ENCODE measurements at regions not wholly inside any gene's neighbourhood (a gene's known extent, or its start where the extent isn't known, plus 50 kb on each side); places are given as distances from the start of the nearest gene placed in this dataset.

GRCh38 chr10:113298616-113299015, 254.2 kb upstream of the HABP2 start:
- H3K36me3 ChIP-seq (replicated peaks in 1 of 2; ENCODE audit: control insufficient read depth in 1 of 2, insufficient read depth in 2 of 2, low read length in 1 of 2) = no peaks in the 10 kb centered on the region
- no peak overlapping the region for H2AFZ ChIP-seq (ENCODE audit: low read depth)
- no peak for DNase-seq
- no peak overlapping the region for H3K9ac ChIP-seq
- H3K9me3 ChIP-seq = no peaks in the 10 kb centered on the region
- POLR2A ChIA-PET = no interaction called here
- no peak overlapping the region for H3K4me3 ChIP-seq (ENCODE audit: low read depth in 2 of 2, low read length in 1 of 2)
- H3K9me2 ChIP-seq = no peaks in the 10 kb centered on the region
- 95% methylated on average over 6 of the region's 6 CpGs for WGBS (ENCODE audit: low lambda C conversion rate)
- H3K4me2 ChIP-seq = no peak overlapping the region
- TF ChIP-seq USF2 (IDR thresholded peaks at IDR 0.05; ENCODE audit: borderline replicate concordance, low read depth, low read length) (no peak), EP300 (IDR thresholded peaks at IDR 0.05; ENCODE audit: borderline replicate concordance in 1 of 2, low read depth in 1 of 2, low read length in 1 of 2) (no peak), IRF3 (IDR thresholded peaks at IDR 0.05; ENCODE audit: low read depth, low read length) (no peak), RCOR1 (IDR thresholded peaks at IDR 0.05; ENCODE audit: low read length) (no peak), RAD21 (IDR thresholded peaks at IDR 0.05; ENCODE audit: low read length) (no peak), SMC3 (IDR thresholded peaks at IDR 0.05; ENCODE audit: low read depth, low read length) (no peak), YY1 (IDR thresholded peaks at IDR 0.05; ENCODE audit: low read depth) (no peak), USF1 (IDR thresholded peaks at IDR 0.05; ENCODE audit: borderline replicate concordance, low read depth) (no peak), MEF2A (IDR thresholded peaks at IDR 0.05; ENCODE audit: borderline replicate concordance, low read depth) (no peak), TAF1 (IDR thresholded peaks at IDR 0.05; ENCODE audit: borderline replicate concordance, low read depth, low read length) (no peak), NFIC (IDR thresholded peaks at IDR 0.05; ENCODE audit: borderline replicate concordance) (no peak), EZH2phosphoT487 (IDR thresholded peaks at IDR 0.05; ENCODE audit: borderline replicate concordance, low read depth) (no peak), PBX3 (IDR thresholded peaks at IDR 0.05) (no peak), FOXJ3 (CRISPR knock-in tag; IDR thresholded peaks at IDR 0.05) (no peak), FOSL2 (IDR thresholded peaks at IDR 0.05; ENCODE audit: borderline replicate concordance, low read depth) (no peak)
- CTCF ChIA-PET = no interaction called here
- H3K27ac ChIP-seq (ENCODE audit: low read depth in 2 of 2, low read length in 1 of 2) = no peak overlapping the region
- no peaks in the 10 kb centered on the region for H3F3A ChIP-seq (replicated peaks; ENCODE audit: insufficient read depth)
- H4K20me1 ChIP-seq (ENCODE audit: insufficient read depth) = no peaks in the 10 kb centered on the region
- no peaks in the 10 kb centered on the region for H3K27me3 ChIP-seq (ENCODE audit: insufficient read depth)
- H3K4me1 ChIP-seq (ENCODE audit: control insufficient read depth in 1 of 2, insufficient read depth in 2 of 2, low read depth in 1 of 2, low read length in 1 of 2) = no peaks in the 10 kb centered on the region
- no peaks in the 10 kb centered on the region for H3K79me2 ChIP-seq (ENCODE audit: insufficient read depth)

GRCh38 chr10:113300201-113300600, 252.7 kb upstream of the HABP2 start:
- Histone ChIP-seq H3K27ac (ENCODE audit: low read depth in 2 of 2, low read length in 1 of 2) (no peak overlapping the region), H3K4me1 (ENCODE audit: control insufficient read depth in 1 of 2, insufficient read depth in 2 of 2, low read depth in 1 of 2, low read length in 1 of 2) (no peaks in the 10 kb centered on the region), H2AFZ (ENCODE audit: low read depth) (no peak overlapping the region), H3F3A (replicated peaks; ENCODE audit: insufficient read depth) (no peaks in the 10 kb centered on the region), H3K9me3 (no peaks in the 10 kb centered on the region), H3K27me3 (ENCODE audit: insufficient read depth) (no peaks in the 10 kb centered on the region), H3K9ac (no peak overlapping the region), H3K9me2 (no peaks in the 10 kb centered on the region), H3K4me2 (no peak overlapping the region), H3K79me2 (ENCODE audit: insufficient read depth) (no peaks in the 10 kb centered on the region), H4K20me1 (ENCODE audit: insufficient read depth) (no peaks in the 10 kb centered on the region), H3K36me3 (replicated peaks in 1 of 2; ENCODE audit: control insufficient read depth in 1 of 2, insufficient read depth in 2 of 2, low read length in 1 of 2) (no peaks in the 10 kb centered on the region), H3K4me3 (ENCODE audit: low read depth in 2 of 2, low read length in 1 of 2) (no peak overlapping the region)
- CTCF ChIA-PET = interaction anchor here (1.5 kb wide), 1 partner anchor 85 kb away, joined by 6 read pairs; no protein-coding TSS in a partner anchor
- DNase-seq = no peak
- POLR2A ChIA-PET = no interaction called here
- TF ChIP-seq POLR2AphosphoS5 (IDR thresholded peaks at IDR 0.05; ENCODE audit: low read depth, low read length) = no peak
- TF ChIP-seq YY1 (IDR thresholded peaks at IDR 0.05; ENCODE audit: low read depth) = no peak
- TF ChIP-seq IRF3 (IDR thresholded peaks at IDR 0.05; ENCODE audit: low read depth, low read length) = no peak
- no peak for TF ChIP-seq CTCF (IDR thresholded peaks at IDR 0.05)
